LHCN-M2 (cell line): ENCODE measurements at regions not wholly inside any gene's neighbourhood (a gene's known extent, or its start where the extent isn't known, plus 50 kb on each side); places are given as distances from the start of the nearest gene placed in this dataset.
"Not testable (repeated sequence)": the region's sequence is repeated elsewhere in the genome, so short reads cannot be mapped to it uniquely, and the experiment has no call there.

Experiments
- DNase-seq: peaks from one replicate; pipeline ENCODE4 v3.0.0-alpha.2; 2012; ENCODE audit warnings: low read depth

DNA sequence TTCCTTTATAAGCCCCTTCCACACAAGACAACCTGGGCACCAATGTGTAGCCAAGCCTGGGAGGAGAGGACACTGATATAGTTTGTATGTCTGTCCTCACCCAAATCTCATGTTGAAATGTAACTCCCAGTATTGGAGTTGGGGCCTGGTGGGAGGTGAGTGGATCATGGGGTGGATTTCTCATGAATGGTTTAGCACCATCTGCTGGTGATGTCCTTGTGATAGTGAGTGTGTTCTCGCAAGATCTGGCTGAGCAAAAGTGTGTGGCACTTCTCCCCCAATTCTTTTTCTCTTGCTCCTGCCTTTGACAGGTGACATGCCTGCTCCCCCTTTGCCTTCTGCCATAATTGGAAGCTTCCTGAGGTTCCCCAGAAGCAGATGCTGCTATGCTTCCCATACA lies 135.8 kb downstream of the USP31 start:
- DNase-seq = no peak

DNA sequence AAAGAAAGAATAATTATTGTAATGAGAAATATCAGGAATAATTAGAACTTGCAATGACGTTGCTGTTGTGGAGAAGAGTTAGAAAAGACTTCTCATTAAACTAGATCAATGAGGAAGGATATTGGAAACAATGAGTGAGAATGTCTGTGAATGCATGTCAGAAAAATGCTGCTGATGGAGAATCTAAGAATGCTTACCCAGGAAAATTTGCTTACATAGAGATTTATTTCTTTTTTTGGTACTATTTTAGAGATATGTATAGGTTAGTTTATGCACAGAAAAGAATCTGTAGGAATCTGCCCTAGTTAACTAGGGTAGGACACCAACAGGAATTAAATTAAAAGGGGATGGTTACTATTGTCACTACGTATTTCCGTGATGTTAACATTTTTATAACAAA lies 140.2 kb downstream of the USP31 start:
- DNase-seq = no peak

DNA sequence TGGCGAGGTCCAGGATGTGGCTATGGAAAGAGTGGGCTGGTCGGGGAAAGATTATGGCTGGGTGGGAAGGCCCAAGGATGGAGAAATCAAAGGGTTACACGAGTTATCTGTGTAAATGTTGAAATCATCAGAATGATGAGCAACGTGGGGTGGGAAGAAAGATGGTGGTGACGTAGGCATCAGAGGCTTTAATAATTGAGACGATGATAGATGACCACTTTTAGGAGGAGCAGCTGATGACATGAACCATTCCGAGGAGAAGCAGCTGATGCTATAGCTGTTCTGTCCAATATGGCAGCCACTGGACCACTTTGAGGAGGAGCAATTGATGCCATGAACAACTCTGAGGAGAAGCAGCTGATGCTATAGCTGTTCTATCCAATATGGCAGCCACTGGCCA lies 141.2 kb downstream of the USP31 start:
- no peak for DNase-seq

DNA sequence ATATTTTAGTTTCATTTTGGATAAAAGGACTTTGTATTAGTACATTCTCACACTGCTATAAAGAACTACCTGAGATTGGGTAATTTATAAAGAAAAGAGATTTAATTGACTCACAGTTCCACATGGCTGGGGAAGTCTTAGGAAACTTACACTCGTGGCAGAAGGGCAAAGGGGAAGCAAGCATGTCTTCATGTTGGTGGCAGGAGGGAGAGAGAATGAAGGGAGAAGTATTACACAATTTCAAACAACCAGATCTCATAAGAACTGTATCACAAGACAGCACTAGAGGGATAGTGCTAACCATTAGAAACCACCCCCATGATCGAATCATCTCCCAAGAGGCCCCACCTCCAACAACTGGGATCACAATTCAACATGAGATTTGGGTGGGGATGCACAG lies 142.9 kb downstream of the USP31 start:
- DNase-seq = no peak

DNA sequence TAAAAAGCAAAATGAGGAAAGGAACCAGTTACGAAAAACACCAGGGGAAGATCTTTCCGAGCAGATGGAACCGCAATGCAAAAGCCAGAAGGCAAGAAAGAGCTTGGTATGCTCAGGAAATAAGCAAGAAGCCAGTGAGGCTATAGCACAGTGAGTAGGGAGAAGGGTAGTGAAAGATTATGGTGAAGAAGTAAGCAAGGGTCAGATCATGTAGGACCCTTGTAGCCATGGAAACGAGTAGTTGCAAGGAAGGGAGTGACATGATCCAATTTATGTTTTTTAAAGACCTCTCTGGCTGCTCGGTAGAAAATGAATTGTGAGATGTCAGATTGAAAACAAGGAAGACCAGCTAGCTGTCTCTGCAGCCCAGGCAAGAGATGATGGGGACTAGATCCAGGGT lies 143.3 kb downstream of the USP31 start:
- no peak for DNase-seq

DNA sequence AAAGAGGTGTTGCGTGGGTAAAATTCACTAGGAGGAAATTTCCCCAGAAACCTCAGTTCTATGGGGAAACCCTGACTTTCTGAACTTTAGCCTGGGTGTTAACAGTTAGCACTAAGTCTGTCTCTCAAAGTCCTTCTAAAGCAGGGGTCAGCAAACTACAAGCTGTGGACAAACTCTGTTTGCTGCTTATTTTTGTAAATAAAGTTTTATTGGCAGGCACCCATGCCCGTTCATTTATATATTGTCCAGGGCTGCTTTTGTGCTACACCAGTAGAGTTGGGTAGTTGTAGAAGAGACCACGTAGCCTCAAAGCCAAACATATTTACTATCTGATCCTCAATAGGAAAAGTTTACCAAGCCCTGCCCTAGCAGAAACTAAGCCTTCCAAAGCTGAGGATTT lies 159.7 kb downstream of the USP31 start:
- DNase-seq = no peak

DNA sequence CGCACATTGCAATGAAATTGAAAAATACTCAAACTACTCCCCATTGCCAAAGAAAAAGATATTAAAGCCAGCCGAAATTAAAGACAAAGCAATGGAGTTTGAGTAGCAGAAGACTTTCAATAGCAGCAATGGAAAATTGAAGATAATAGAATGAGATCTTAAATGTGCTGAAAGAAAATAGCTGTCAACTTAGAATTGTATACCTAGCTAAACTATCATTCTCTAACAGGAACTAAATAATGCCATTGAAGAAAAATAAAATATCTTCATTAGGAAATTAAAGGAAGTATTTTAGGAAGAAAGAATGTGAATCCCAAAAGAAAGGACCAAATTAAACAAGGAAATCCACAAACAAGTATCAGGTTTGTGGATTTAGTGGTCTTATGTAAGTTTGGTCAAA lies 165.6 kb downstream of the USP31 start:
- DNase-seq = no peak

DNA sequence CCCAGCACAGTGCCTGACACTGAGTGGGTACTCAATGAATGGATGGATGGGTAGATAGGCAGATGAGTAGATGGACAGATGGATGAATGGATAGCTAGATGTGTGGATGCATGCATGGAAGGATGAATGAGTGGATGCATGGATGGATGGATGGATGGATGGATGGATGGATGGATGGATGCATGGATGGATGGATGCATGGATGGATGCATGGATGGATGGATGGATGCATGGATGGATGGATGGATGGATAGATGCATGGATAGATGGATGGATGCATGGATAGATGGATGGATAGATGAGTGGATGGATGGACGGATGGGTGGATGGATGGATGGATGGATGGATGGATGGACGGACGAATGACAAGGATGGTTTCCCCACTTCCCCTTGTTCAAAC lies 166.6 kb downstream of the HS3ST2 start:
- DNase-seq = not testable (repeated sequence)

DNA sequence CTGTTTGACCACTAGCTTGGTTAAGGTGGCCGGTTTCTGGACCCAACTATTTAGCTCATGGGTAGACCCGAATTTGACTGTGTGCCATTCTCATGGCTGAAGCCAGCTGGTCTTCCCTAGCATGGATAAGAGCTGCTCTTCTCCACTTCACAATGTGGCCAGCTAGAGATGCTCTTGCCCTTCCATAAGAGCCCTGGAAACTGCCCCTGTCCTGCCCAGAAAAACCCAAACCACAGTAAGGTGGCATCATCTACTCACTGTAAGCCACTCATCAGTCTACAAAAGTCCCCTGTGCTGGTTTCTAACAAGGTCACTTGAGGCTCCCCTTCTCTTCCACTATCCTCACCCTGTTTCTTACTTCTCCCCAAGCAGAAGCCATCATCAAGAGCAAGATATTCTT lies 165.1 kb downstream of the HS3ST2 start:
- no peak for DNase-seq

DNA sequence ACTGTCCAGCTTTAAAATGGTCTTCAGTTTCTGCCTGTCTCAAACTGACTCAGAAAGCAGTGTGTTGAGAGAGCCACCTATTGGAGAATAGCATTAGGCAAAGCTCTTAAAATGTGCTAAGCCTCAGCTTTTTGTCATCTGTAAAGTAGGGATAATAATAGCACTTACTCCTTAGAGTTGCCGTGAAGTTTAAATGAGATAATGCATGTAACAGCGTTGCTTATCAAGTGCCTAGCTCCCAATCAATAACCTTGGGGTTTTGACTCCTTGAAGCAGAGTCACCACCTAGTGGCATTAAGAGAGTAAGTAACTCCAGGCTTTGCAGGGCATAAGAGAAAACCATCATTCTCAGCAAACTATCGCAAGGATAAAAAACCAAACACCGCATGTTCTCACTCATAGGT lies 163.3 kb downstream of the HS3ST2 start:
- DNase-seq = peak; percentile 5

DNA sequence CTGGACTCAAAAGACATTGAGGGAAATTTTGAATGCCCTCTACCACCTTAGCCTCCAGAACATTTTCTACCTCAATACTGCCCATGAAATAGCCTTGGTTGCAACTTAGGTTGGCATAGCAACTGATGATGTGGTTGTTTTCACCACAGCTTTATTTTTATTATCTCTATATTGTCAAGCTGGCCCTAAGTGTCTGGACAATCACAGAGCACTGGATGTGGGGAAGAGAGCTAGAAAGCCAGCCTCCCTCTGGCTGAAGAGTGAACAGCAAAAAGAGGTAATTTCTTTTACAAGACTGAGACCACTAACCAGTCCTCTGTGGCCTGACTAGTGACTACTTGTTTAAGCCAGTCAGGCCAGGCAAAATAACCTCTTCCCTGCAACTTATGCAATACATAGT lies 159.6 kb downstream of the HS3ST2 start:
- DNase-seq = no peak

DNA sequence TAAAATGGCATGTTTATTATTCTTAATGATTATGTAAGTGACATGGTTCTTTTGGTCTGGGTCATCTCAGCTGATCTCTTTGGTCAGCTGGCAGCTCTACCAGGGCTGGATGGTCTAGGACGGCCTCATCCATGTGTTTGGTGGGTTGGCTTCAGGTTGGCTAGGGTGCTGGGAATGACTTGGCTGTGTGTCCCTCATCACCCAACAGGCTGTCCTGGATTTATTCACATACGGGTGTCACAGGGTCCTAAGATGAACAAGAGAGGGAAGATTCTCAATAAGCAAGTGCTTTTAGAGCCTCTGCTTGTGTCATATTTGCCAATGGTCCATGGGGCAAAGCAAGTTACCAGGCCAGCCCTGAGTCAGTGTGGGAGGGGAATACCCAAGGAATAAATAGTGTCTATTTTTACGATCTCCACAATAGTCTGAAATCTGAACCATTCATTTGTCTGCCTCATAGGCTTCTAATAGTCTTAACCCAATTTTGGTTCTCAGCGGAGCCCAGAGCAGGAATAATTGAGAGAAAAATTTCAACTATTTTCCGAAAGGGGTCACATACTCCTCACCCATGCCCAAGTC lies 157.5 kb downstream of the HS3ST2 start:
- DNase-seq = no peak

DNA sequence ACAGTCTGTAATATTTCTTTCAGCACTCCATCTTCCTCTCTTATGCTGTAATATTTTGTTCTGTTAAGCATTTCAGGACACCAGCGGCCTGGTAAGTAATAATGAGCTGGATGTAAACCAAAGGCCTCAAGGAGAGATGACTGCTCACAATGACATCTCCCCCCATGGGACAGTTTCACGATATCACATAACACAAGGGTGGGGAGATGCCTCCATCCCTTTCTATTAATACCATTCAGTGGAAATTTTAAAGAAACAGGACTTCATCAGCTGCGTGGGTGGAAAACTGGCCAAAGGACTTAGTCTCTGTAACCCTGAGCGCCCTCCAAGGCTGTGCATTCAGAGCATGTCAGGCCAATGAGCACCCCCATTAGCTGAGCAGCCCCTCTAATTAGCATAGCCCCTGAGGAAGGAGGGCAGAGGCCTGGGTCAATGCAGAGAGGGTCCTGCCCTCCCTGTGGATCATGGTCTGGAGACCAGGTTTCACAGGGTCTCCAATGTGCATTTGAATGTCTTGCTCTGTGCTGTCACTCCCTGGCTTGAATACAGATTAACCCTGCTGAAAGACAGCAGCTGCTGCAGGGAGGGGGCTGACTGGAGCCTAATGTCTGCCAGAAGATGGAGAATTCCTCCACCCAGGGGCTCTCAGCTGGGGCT lies 156.4 kb downstream of the HS3ST2 start:
- DNase-seq = no peak

DNA sequence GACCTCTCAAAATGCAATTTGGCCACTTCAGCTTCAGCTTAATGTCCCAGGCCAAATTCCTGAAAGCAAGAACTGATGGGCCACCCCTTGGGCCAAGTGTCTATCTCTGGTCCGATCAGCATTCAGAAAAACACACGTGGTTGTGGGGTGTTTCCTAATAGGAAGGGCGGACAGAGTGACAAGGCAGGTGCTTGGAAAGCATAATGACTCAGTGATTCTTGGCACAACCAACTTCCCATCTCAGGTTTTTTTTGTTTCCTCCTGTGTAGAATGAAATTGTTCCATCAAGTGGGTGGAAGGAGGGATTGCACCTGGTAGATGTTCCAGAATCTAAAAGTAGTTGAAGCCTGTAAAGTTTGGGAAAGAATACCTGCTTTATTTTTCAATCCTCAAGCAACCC lies 155.6 kb downstream of the HS3ST2 start:
- peak; percentile 12 for DNase-seq

DNA sequence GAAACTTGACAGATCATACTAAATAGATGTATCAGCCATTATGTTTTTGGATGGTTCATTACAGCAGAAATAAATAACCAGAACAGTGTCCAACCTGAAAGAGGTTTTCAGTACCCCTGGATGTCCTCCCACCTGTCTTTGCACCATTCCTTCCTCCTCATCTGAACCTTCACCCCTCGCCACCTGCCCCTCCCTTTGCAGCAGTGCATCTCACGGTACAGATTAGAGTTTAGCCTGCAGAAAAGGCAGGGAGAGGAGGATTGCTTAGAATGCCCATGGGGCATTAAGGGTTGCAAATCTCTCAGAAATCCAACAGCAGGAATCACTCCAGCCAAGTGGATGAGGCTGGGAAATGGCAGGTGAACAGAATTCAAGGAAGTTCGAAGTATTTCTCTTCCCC lies 155.0 kb downstream of the HS3ST2 start:
- no peak for DNase-seq

DNA sequence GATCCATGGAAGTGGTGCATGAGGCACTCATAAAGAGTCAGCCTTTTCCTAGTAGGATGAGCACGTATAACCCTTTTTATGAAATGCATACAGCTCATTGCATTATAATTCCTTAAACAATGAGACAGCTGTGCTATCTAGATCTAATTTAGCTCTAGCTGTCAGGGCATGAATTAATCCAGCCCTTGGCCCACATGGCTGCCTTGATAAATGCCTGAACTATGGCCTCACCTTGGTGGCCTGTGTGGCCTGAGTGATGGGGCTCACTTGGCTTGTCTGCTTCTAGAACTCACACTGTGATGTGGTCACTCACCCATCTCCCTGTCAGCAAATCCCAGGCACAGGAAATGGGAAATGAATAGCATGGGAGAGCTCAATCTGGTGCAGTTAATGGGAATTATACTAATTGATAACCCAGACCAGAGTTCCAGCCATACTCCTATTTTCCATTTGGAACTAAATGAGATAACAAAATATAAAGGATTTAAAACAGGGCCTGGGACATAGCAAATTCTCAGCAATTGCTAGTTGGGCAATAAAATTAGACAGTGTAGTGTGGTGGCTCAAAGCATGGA lies 153.6 kb downstream of the HS3ST2 start:
- DNase-seq = no peak
